ENCODE measurements at regions not wholly inside any gene's neighbourhood (a gene's known extent, or its start where the extent isn't known, plus 50 kb on each side); places are given as distances from the start of the nearest gene placed in this dataset.
A peak's percentile ranks its signal among the peaks of the same experiment; 100 is the strongest.

- no peak for DNase-seq
These were observed 68.1 kb upstream of the ACKR3 start for GRCh38 chr2:236501531-236501930.

- no peak for DNase-seq
These were observed 66.5 kb upstream of the ACKR3 start for GRCh38 chr2:236503100-236503499.

- no peak for DNase-seq
These were observed 66.0 kb upstream of the ACKR3 start for GRCh38 chr2:236503583-236503982.

GRCh38 chr2:236505041-236505440 is 64.6 kb upstream of the ACKR3 start:
- no peak for DNase-seq

GRCh38 chr2:236505648-236506047 is 64.0 kb upstream of the ACKR3 start:
- DNase-seq = no peak

GRCh38 chr2:236507393-236508085 is 62.1 kb upstream of the ACKR3 start:
- no peak for DNase-seq

GRCh38 chr2:236508466-236508865 is 61.2 kb upstream of the ACKR3 start:
- DNase-seq = no peak

GRCh38 chr2:236510034-236510433 is 59.6 kb upstream of the ACKR3 start:
- DNase-seq = no peak

- no peak for DNase-seq
These were observed 58.4 kb upstream of the ACKR3 start for GRCh38 chr2:236511266-236511665.

- DNase-seq = no peak
These were observed 57.4 kb upstream of the ACKR3 start for GRCh38 chr2:236512267-236512666.

- peak; percentile 9 for DNase-seq
These were observed 56.7 kb upstream of the ACKR3 start for GRCh38 chr2:236512902-236513435.

- no peak for DNase-seq
These were observed 55.7 kb upstream of the ACKR3 start for GRCh38 chr2:236513956-236514355.

- DNase-seq = no peak
These were observed 52.9 kb upstream of the ACKR3 start for GRCh38 chr2:236516708-236517107.

- DNase-seq = no peak
These were observed 52.2 kb upstream of the ACKR3 start for GRCh38 chr2:236517251-236518031.
